Upper lobe of left lung (tissue), 4 donors: ENCODE measurements at regions not wholly inside any gene's neighbourhood (a gene's known extent, or its start where the extent isn't known, plus 50 kb on each side); places are given as distances from the start of the nearest gene placed in this dataset.

Experiments used
- EP300 ChIP-seq, 4 donors: sonication (generic); formaldehyde crosslinking; IDR thresholded peaks; one replicate each; pipeline ENCODE4 v1.5.1; 2017; ENCODE audit warnings: antibody characterized with exemption in 4 of 4, control low read depth in 2 of 4
- POLR2A ChIP-seq, 4 donors: fragments of 450-650 bp; IDR thresholded peaks; one replicate each; pipeline ENCODE4 v1.5.1; 2016 to 2017; ENCODE audit warnings: antibody characterized with exemption in 4 of 4, mild to moderate bottlenecking in 2 of 4
- TF ChIP-seq, protein P1 (sequence below), 6 experiments: fragments of 450-650 bp in 4 of 6; fragments of 200-600 bp in 2 of 6; sonication (generic) in 2 of 6; IDR thresholded peaks; one replicate each; pipeline ENCODE4 v1.5.1; 2016 to 2019; ENCODE audit warnings: antibody characterized with exemption in 6 of 6

DNA sequence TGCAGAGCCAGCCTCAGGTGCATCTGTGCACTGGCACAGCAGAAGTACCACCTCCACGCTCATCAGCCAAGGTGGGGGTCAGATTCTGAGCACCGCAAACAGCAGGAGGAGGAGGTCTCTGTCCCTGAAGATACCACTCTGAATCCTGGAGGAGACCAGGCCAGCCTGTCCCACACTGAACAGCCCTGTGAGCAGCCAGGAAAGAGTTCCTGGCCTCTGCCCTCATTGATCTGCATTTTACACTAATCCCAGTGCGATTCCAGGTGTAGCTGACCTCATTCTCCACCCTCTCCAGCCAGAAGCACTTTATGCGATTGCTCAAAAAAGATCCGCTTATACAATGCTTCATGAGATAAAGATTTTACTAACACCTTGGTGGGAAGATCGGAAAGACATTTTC is 99.1 kb upstream of the CACUL1 start:
- TF ChIP-seq POLR2A (IDR thresholded peaks at IDR 0.05) (no peak), EP300 (IDR thresholded peaks at IDR 0.05) (no peak)
- TF ChIP-seq, protein P1, sequence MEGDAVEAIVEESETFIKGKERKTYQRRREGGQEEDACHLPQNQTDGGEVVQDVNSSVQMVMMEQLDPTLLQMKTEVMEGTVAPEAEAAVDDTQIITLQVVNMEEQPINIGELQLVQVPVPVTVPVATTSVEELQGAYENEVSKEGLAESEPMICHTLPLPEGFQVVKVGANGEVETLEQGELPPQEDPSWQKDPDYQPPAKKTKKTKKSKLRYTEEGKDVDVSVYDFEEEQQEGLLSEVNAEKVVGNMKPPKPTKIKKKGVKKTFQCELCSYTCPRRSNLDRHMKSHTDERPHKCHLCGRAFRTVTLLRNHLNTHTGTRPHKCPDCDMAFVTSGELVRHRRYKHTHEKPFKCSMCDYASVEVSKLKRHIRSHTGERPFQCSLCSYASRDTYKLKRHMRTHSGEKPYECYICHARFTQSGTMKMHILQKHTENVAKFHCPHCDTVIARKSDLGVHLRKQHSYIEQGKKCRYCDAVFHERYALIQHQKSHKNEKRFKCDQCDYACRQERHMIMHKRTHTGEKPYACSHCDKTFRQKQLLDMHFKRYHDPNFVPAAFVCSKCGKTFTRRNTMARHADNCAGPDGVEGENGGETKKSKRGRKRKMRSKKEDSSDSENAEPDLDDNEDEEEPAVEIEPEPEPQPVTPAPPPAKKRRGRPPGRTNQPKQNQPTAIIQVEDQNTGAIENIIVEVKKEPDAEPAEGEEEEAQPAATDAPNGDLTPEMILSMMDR (IDR thresholded peaks at IDR 0.05), result no peak
